ENCODE measurements at regions not wholly inside any gene's neighbourhood (a gene's known extent, or its start where the extent isn't known, plus 50 kb on each side); places are given as distances from the start of the nearest gene placed in this dataset.

GRCh38 chr5:89372176-89372575 is 489.2 kb upstream of the MEF2C start:
- TF ChIP-seq SMC3 (IDR thresholded peaks at IDR 0.05; ENCODE audit: low read depth, low read length) (no peak), CTCF (conservative IDR thresholded peaks at IDR 0.05; ENCODE audit: low read depth, low read length) (no peak), MXI1 (IDR thresholded peaks at IDR 0.05; ENCODE audit: borderline replicate concordance, low read depth, low read length) (no peak), POLR2A (IDR thresholded peaks at IDR 0.05; ENCODE audit: low read depth, low read length) (no peak), FOS (IDR thresholded peaks at IDR 0.05; ENCODE audit: low read depth, low read length) (no peak), MAFK (IDR thresholded peaks at IDR 0.05; ENCODE audit: low read depth, low read length) (no peak), RAD21 (IDR thresholded peaks at IDR 0.05; ENCODE audit: low read length) (no peak)
- TF ChIP-seq, protein P1, sequence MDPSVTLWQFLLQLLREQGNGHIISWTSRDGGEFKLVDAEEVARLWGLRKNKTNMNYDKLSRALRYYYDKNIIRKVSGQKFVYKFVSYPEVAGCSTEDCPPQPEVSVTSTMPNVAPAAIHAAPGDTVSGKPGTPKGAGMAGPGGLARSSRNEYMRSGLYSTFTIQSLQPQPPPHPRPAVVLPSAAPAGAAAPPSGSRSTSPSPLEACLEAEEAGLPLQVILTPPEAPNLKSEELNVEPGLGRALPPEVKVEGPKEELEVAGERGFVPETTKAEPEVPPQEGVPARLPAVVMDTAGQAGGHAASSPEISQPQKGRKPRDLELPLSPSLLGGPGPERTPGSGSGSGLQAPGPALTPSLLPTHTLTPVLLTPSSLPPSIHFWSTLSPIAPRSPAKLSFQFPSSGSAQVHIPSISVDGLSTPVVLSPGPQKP (IDR thresholded peaks at IDR 0.05; ENCODE audit: borderline replicate concordance, low read depth, low read length), result no peak
